ENCODE measurements at regions not wholly inside any gene's neighbourhood (a gene's known extent, or its start where the extent isn't known, plus 50 kb on each side); places are given as distances from the start of the nearest gene placed in this dataset.

- no peak for TF ChIP-seq SIN3A (IDR thresholded peaks at IDR 0.05; ENCODE audit: borderline replicate concordance, insufficient read depth, low read length)
- TF ChIP-seq POLR2AphosphoS5 (IDR thresholded peaks at IDR 0.05; ENCODE audit: low read depth, low read length), result no peak
- TF ChIP-seq FOXP2 (optimal IDR thresholded peaks at IDR 0.05; ENCODE audit: borderline replicate concordance, extremely low read depth, extremely low read length, insufficient read depth), result no peak
- TF ChIP-seq REST (IDR thresholded peaks at IDR 0.05; ENCODE audit: insufficient read depth in 1 of 2, low read depth in 2 of 2, low read length in 2 of 2), result no peak
- TF ChIP-seq TAF1 (IDR thresholded peaks at IDR 0.05; ENCODE audit: borderline replicate concordance, insufficient read depth, low read length), result no peak
Measured at GRCh38 chr18:52280702-52281101, 59.3 kb upstream of the DCC start.

DNA sequence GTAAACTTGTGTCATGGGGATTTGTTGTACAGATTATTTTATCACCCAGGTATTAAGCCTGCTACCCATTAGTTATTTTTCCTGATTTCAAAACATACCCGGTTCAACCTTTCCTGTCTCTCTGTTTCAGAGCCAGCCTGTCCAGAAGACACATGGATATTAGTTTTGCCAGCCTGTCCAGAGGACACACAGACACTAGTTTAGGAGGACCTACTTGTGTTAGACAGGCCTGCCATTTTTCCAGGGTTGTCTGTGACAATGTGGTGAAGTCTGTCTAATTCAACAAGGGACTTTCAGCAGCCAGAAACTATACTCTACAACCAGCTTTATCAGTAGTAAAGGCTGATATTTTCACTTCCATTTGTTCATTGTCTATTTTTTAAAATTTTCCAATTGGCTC, 56.1 kb upstream of the DCC start:
- TF ChIP-seq POLR2AphosphoS5 (IDR thresholded peaks at IDR 0.05; ENCODE audit: low read depth, low read length) (no peak), TAF1 (IDR thresholded peaks at IDR 0.05; ENCODE audit: borderline replicate concordance, insufficient read depth, low read length) (no peak), REST (IDR thresholded peaks at IDR 0.05; ENCODE audit: insufficient read depth in 1 of 2, low read depth in 2 of 2, low read length in 2 of 2) (no peak)

DNA sequence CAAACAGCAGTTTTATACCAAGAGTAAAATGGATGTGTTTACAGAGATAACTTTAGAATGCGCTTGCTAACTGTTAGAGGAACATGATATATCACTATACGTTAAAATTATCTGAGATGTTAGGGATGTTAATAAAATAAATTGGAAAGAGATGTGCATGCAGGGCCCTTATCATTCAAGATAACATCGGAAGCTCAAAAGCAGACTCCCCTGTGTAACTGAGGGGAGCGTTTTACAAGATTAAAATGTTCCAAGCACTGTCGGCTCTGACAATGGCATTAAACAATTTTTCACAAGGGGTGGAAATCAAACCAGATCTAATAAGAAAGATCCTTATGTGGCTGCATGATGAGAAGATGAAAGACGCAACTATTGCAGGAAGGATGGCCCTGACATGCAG, 53.3 kb upstream of the DCC start:
- TF ChIP-seq REST (IDR thresholded peaks at IDR 0.05; ENCODE audit: insufficient read depth in 1 of 2, low read depth in 2 of 2, low read length in 2 of 2), result no peak
- TF ChIP-seq SIN3A (IDR thresholded peaks at IDR 0.05; ENCODE audit: borderline replicate concordance, insufficient read depth, low read length), result no peak
- TF ChIP-seq TAF1 (IDR thresholded peaks at IDR 0.05; ENCODE audit: borderline replicate concordance, insufficient read depth, low read length), result no peak

DNA sequence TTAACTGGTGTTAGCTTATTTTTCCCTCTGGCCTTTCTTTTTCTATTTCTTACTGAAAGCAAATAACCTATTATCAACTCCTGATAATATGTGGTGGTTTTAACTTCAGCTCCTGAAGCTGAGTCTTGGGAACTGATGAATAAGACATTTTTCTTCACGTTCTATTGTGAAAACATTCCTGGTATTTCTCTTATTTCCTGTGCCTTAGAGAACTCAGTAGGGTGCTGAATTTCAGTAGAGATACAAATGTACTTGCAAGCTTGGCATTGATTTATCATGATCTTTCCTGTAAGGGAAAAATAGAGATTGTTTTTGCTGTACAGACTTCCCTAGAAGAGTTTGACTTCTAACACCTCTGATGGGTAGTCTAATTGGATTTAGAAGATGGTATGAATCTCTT, 52.8 kb upstream of the DCC start:
- TF ChIP-seq POLR2AphosphoS5 (IDR thresholded peaks at IDR 0.05; ENCODE audit: low read depth, low read length), result no peak
- no peak for TF ChIP-seq FOXP2 (optimal IDR thresholded peaks at IDR 0.05; ENCODE audit: borderline replicate concordance, extremely low read depth, extremely low read length, insufficient read depth)
- TF ChIP-seq TAF1 (IDR thresholded peaks at IDR 0.05; ENCODE audit: borderline replicate concordance, insufficient read depth, low read length), result no peak
- no peak for TF ChIP-seq SIN3A (IDR thresholded peaks at IDR 0.05; ENCODE audit: borderline replicate concordance, insufficient read depth, low read length)
- no peak for TF ChIP-seq REST (IDR thresholded peaks at IDR 0.05; ENCODE audit: insufficient read depth in 1 of 2, low read depth in 2 of 2, low read length in 2 of 2)

GRCh38 chr18:52288403-52289004, 51.5 kb upstream of the DCC start:
- TF ChIP-seq REST (IDR thresholded peaks at IDR 0.05; ENCODE audit: insufficient read depth in 1 of 2, low read depth in 2 of 2, low read length in 2 of 2) (no peak), POLR2AphosphoS5 (IDR thresholded peaks at IDR 0.05; ENCODE audit: low read depth, low read length) (no peak), TAF1 (IDR thresholded peaks at IDR 0.05; ENCODE audit: borderline replicate concordance, insufficient read depth, low read length) (no peak), SIN3A (IDR thresholded peaks at IDR 0.05; ENCODE audit: borderline replicate concordance, insufficient read depth, low read length) (no peak), FOXP2 (optimal IDR thresholded peaks at IDR 0.05; ENCODE audit: borderline replicate concordance, extremely low read depth, extremely low read length, insufficient read depth) (no peak)

Measured in PFSK-1 (cell line).